GM12872 (cell line): ENCODE measurements at regions not wholly inside any gene's neighbourhood (a gene's known extent, or its start where the extent isn't known, plus 50 kb on each side); places are given as distances from the start of the nearest gene placed in this dataset.

Experiments
- TF ChIP-seq, protein P1 (sequence below): IDR thresholded peaks from 3 replicates; pipeline ENCODE4 v1.5.1; 2011; ENCODE audit warnings: low read depth, mild to moderate bottlenecking, low read length, moderate library complexity; ENCODE audit not compliant: insufficient read depth

GRCh38 chr15:94665676-94666441, 434.5 kb downstream of the MCTP2 start:
- TF ChIP-seq, protein P1, sequence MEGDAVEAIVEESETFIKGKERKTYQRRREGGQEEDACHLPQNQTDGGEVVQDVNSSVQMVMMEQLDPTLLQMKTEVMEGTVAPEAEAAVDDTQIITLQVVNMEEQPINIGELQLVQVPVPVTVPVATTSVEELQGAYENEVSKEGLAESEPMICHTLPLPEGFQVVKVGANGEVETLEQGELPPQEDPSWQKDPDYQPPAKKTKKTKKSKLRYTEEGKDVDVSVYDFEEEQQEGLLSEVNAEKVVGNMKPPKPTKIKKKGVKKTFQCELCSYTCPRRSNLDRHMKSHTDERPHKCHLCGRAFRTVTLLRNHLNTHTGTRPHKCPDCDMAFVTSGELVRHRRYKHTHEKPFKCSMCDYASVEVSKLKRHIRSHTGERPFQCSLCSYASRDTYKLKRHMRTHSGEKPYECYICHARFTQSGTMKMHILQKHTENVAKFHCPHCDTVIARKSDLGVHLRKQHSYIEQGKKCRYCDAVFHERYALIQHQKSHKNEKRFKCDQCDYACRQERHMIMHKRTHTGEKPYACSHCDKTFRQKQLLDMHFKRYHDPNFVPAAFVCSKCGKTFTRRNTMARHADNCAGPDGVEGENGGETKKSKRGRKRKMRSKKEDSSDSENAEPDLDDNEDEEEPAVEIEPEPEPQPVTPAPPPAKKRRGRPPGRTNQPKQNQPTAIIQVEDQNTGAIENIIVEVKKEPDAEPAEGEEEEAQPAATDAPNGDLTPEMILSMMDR = no peak

DNA sequence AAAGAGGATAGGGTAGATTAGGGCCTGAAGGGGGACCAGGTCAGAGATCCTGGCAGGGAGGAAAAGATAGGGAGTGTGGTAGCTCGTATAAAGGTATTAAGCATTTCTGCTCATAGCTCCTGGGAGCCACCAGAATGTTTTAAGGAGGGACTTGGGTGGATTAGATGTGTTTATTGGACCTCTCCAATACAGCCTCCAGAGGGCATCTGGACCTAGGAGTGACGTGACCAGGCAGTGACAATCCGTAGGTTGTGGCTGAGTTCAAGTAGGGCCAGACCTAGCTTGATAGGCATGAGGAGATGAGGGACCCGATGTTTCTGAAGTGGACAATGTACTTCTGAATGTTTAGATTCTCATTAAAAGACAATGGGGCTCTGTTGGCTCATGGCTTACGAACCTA, 435.2 kb downstream of the MCTP2 start:
- TF ChIP-seq, protein P1 = no peak

DNA sequence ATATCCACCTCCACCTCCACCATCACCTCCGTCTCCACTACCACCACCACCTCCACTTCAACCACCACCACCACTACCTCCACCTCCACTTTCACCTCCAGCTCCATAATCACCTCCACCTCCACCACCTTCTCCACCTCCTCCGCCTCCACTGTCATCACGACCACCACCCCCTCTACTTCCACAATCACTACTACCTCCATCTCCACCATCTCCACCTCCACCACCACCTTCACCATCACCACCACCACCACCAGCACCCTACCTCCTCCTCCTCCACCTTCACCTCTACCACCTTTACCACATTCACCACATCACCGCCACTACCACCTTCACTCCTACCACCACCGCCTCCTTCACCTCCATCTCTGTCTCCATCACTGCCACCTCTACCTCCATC, 435.7 kb downstream of the MCTP2 start:
- TF ChIP-seq, protein P1 = no peak

- TF ChIP-seq, protein P1 = peak; percentile 44; the same call in 2 of the 3 replicates
Observed at GRCh38 chr15:94670438-94671034, 439.2 kb downstream of the MCTP2 start.

- TF ChIP-seq, protein P1 = no peak
Observed at GRCh38 chr15:94671858-94672532, 440.6 kb downstream of the MCTP2 start.

GRCh38 chr15:94673801-94674200, 442.4 kb downstream of the MCTP2 start:
- TF ChIP-seq, protein P1 = no peak

DNA sequence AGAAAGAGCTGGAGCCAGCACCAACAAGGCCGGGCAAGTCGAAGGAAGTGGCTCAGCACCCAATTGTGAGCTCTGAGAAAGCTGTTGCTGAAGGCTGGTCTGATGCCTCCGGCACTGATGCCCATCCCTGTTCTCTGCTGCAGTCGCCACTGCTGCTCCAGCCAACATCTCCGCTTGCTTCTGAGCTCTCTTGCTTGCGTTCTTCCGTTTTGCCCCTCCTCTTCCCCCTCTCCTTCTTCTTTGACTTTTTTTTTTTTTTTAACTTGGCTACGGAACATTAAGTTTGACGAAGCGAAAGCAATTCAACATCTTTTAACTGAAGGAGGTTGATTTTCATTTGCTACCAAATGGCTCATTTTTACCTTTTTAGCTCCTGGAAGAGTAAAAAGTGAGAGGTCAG, 442.9 kb downstream of the MCTP2 start:
- TF ChIP-seq, protein P1 = no peak
